Keratinocyte (primary cell): ENCODE measurements at regions not wholly inside any gene's neighbourhood (a gene's known extent, or its start where the extent isn't known, plus 50 kb on each side); places are given as distances from the start of the nearest gene placed in this dataset.

Experiments used
- DNase-seq: peaks from one replicate; pipeline ENCODE4 v3.0.0-alpha.2; 2011; ENCODE audit warnings: low read depth, missing footprints, low spot score
- FAIRE-seq: peaks from 2 replicates; lab custom pipeline; 2011; peaks lifted over from hg19 to GRCh38; lab: Jason Lieb, UNC
- H2AFZ ChIP-seq: 2 replicates; pipeline ENCODE4 v1.6.0; 2012; ENCODE audit warnings: low read length, control low read depth, inconsistent platforms; ENCODE audit not compliant: control insufficient read depth
- H3K27ac ChIP-seq: 2 replicates; pipeline ENCODE4 v1.5.1; 2011; ENCODE audit warnings: low read length; ENCODE audit not compliant: control insufficient read depth, insufficient read depth
- H3K27me3 ChIP-seq: 3 replicates; pipeline ENCODE4 v1.6.0; 2011; ENCODE audit warnings: low read length; ENCODE audit not compliant: control insufficient read depth, insufficient read depth; ENCODE audit errors: extremely low read depth
- H3K36me3 ChIP-seq, 2 experiments: 2 replicates in 1 of 2; 3 replicates in 1 of 2; pipeline ENCODE4 v1.5.1; 2011; ENCODE audit warnings: low read length in 2 of 2, mild to moderate bottlenecking in 1 of 2; ENCODE audit not compliant: control insufficient read depth in 2 of 2, insufficient read depth in 2 of 2; ENCODE audit errors: extremely low read depth in 1 of 2
- H3K4me1 ChIP-seq: 3 replicates; pipeline ENCODE4 v1.5.1; 2011; ENCODE audit warnings: low read length; ENCODE audit not compliant: control insufficient read depth, insufficient read depth; ENCODE audit errors: extremely low read depth
- H3K4me2 ChIP-seq: 3 replicates; pipeline ENCODE4 v1.6.0; 2011; ENCODE audit warnings: low read depth, low read length; ENCODE audit not compliant: control insufficient read depth, insufficient read depth; ENCODE audit errors: extremely low read depth
- H3K4me3 ChIP-seq, 3 experiments: fragments of 200-600 bp in 1 of 3; sonication (generic) in 1 of 3; 2 replicates in 2 of 3; 3 replicates in 1 of 3; pipeline ENCODE4 v1.5.1; 2011 to 2016; ENCODE audit warnings: low read length in 3 of 3, mild to moderate bottlenecking in 3 of 3, control low read depth in 2 of 3, inconsistent platforms in 1 of 3, low read depth in 1 of 3, mixed read lengths in 1 of 3, mixed run types in 1 of 3, moderate library complexity in 1 of 3; ENCODE audit not compliant: control insufficient read depth in 2 of 3, insufficient read depth in 2 of 3; ENCODE audit errors: extremely low read depth in 1 of 3
- H3K79me2 ChIP-seq: 2 replicates; pipeline ENCODE4 v1.6.0; 2012; ENCODE audit warnings: low read length; ENCODE audit not compliant: control insufficient read depth, insufficient read depth
- H3K9ac ChIP-seq: 3 replicates; pipeline ENCODE4 v1.6.0; 2011; ENCODE audit warnings: low read length; ENCODE audit not compliant: control insufficient read depth, insufficient read depth; ENCODE audit errors: extremely low read depth
- H3K9me1 ChIP-seq: 3 replicates; pipeline ENCODE4 v1.6.0; 2011; ENCODE audit warnings: low read length; ENCODE audit not compliant: control insufficient read depth, insufficient read depth; ENCODE audit errors: extremely low read depth
- H3K9me3 ChIP-seq: 2 replicates; pipeline ENCODE4 v1.5.1; 2012; ENCODE audit warnings: low read depth, low read length; ENCODE audit not compliant: control insufficient read depth
- H4K20me1 ChIP-seq: 3 replicates; pipeline ENCODE4 v1.6.0; 2011; ENCODE audit warnings: low read length; ENCODE audit not compliant: control insufficient read depth, insufficient read depth; ENCODE audit errors: extremely low read depth
- CTCF ChIP-seq, 3 experiments: IDR thresholded peaks in 1 of 3; conservative IDR thresholded peaks in 1 of 3; optimal IDR thresholded peaks in 1 of 3; 2 replicates in 2 of 3; 3 replicates in 1 of 3; pipeline versions ENCODE3 to v1.5.1; 2011; ENCODE audit warnings: low read length in 3 of 3, mild to moderate bottlenecking in 3 of 3, moderate library complexity in 2 of 3, control low read depth in 1 of 3, inconsistent platforms in 1 of 3; ENCODE audit not compliant: insufficient read depth in 2 of 3; ENCODE audit errors: extremely low read depth in 1 of 3
- EZH2 ChIP-seq: IDR thresholded peaks from one replicate; pipeline ENCODE4 v1.6.1; 2012; ENCODE audit warnings: inconsistent platforms, mild to moderate bottlenecking, low read length, moderate library complexity
- dilution Hi-C: fragments of 300-500 bp; cut with MboI; formaldehyde crosslinking; loops from one replicate; pipeline ENCODE4 v1.7.0; 2020; ENCODE audit warnings: low sequenced_read_pairs; ENCODE audit not compliant: extremely low pct_ligation_motif_present

GRCh38 chr6:121848523-121849255, 413.2 kb downstream of the GJA1 start:
- H3K9ac ChIP-seq: no peak overlapping the region
- H3K4me3 ChIP-seq: no peak overlapping the region
- no peaks in the 10 kb centered on the region for H3K4me1 ChIP-seq
- H3K27ac ChIP-seq: no peak overlapping the region
- no peaks in the 10 kb centered on the region for H3K79me2 ChIP-seq
- no peaks in the 10 kb centered on the region for H3K9me1 ChIP-seq
- no peak for TF ChIP-seq EZH2
- TF ChIP-seq CTCF (optimal IDR thresholded peaks at IDR 0.05 in 1 of 3, IDR thresholded peaks at IDR 0.05 in 1 of 3, conservative IDR thresholded peaks at IDR 0.05 in 1 of 3; ENCODE audit: extremely low read depth in 1 of 3, insufficient read depth in 2 of 3, low read length in 3 of 3): no peak
- FAIRE-seq (no peak), DNase-seq (no peak)
- H3K36me3 ChIP-seq: no peaks in the 10 kb centered on the region
- no peaks in the 10 kb centered on the region for H4K20me1 ChIP-seq
- dilution Hi-C loops: no loop called here
- no peaks in the 10 kb centered on the region for H3K27me3 ChIP-seq
- no peaks in the 10 kb centered on the region for H3K9me3 ChIP-seq
- H3K4me2 ChIP-seq: no peak overlapping the region
- no peak overlapping the region for H2AFZ ChIP-seq

GRCh38 chr6:121849477-121849876, 414.0 kb downstream of the GJA1 start:
- no peaks in the 10 kb centered on the region for H4K20me1 ChIP-seq
- FAIRE-seq (peak; percentile 76), DNase-seq (no peak)
- dilution Hi-C loops: no loop called here
- H3K27ac ChIP-seq: no peak overlapping the region
- H3K9me3 ChIP-seq: no peaks in the 10 kb centered on the region
- no peak overlapping the region for H2AFZ ChIP-seq
- no peaks in the 10 kb centered on the region for H3K36me3 ChIP-seq
- no peaks in the 10 kb centered on the region for H3K4me1 ChIP-seq
- TF ChIP-seq EZH2 (no peak), CTCF (optimal IDR thresholded peaks at IDR 0.05 in 1 of 3, IDR thresholded peaks at IDR 0.05 in 1 of 3, conservative IDR thresholded peaks at IDR 0.05 in 1 of 3; ENCODE audit: extremely low read depth in 1 of 3, insufficient read depth in 2 of 3, low read length in 3 of 3) (peak; percentile 71 to 87 (median 85))
- no peaks in the 10 kb centered on the region for H3K79me2 ChIP-seq
- H3K4me3 ChIP-seq: no peak overlapping the region
- no peak overlapping the region for H3K4me2 ChIP-seq
- no peaks in the 10 kb centered on the region for H3K9me1 ChIP-seq
- no peak overlapping the region for H3K9ac ChIP-seq
- no peaks in the 10 kb centered on the region for H3K27me3 ChIP-seq
